DND-41 (cell line): ENCODE measurements at regions not wholly inside any gene's neighbourhood (a gene's known extent, or its start where the extent isn't known, plus 50 kb on each side); places are given as distances from the start of the nearest gene placed in this dataset.

Experiments
- ATAC-seq: fragments of 200-7000 bp; cut with Tn5 transposase; 3 replicates; pipeline ENCODE4 v1.9.1; 2021; ENCODE audit warnings: low read depth; ENCODE audit not compliant: insufficient read depth
- DNase-seq: peaks from one replicate; pipeline ENCODE4 v3.0.0-alpha.2; 2020
- H2AFZ ChIP-seq: 2 replicates; pipeline ENCODE4 v1.6.0; 2012; ENCODE audit warnings: low read depth, low read length
- H3K27ac ChIP-seq: 2 replicates; pipeline ENCODE4 v1.5.1; 2012; ENCODE audit warnings: low read length, inconsistent platforms
- H3K27me3 ChIP-seq: fragments of 200-600 bp; sonication (generic); 2 replicates; pipeline ENCODE4 v1.6.0; 2012; ENCODE audit warnings: low read length, mild to moderate bottlenecking, inconsistent platforms; ENCODE audit not compliant: insufficient read depth, poor library complexity
- H3K36me3 ChIP-seq: 2 replicates; pipeline ENCODE4 v1.5.1; 2012; ENCODE audit warnings: low read length, inconsistent platforms; ENCODE audit not compliant: insufficient read depth
- H3K4me1 ChIP-seq: 2 replicates; pipeline ENCODE4 v1.5.1; 2012; ENCODE audit warnings: mild to moderate bottlenecking, low read length; ENCODE audit not compliant: insufficient read depth
- H3K4me2 ChIP-seq: 2 replicates; pipeline ENCODE4 v1.6.0; 2012; ENCODE audit warnings: mild to moderate bottlenecking, moderate library complexity, low read length, inconsistent platforms; ENCODE audit not compliant: insufficient read depth
- H3K4me3 ChIP-seq, 2 experiments: fragments of 200-600 bp in 1 of 2; shearing (Covaris generic) in 1 of 2; 2 replicates each; pipeline ENCODE4 v1.5.1; 2012 to 2016; ENCODE audit warnings: inconsistent platforms in 2 of 2, low read length in 2 of 2, mild to moderate bottlenecking in 2 of 2, low read depth in 1 of 2, moderate library complexity in 1 of 2
- H3K79me2 ChIP-seq: 2 replicates; pipeline ENCODE4 v1.6.0; 2012; ENCODE audit warnings: low read length, inconsistent platforms; ENCODE audit not compliant: insufficient read depth
- H3K9ac ChIP-seq: 2 replicates; pipeline ENCODE4 v1.6.0; 2012; ENCODE audit warnings: low read depth, mild to moderate bottlenecking, inconsistent platforms, low read length, moderate library complexity
- H3K9me3 ChIP-seq: 2 replicates; pipeline ENCODE4 v1.5.1; 2012; ENCODE audit warnings: low read length, moderate library complexity, mild to moderate bottlenecking, inconsistent platforms; ENCODE audit not compliant: insufficient read depth, severe bottlenecking
- H4K20me1 ChIP-seq: 2 replicates; pipeline ENCODE4 v1.6.0; 2012; ENCODE audit warnings: low read length; ENCODE audit not compliant: insufficient read depth
- EZH2 ChIP-seq: IDR thresholded peaks from 3 replicates; pipeline ENCODE4 v1.6.1; 2012; ENCODE audit warnings: borderline replicate concordance, low read depth, mild to moderate bottlenecking, moderate library complexity, low read length, inconsistent platforms; ENCODE audit not compliant: severe bottlenecking
- TF ChIP-seq, protein P1 (sequence below): IDR thresholded peaks from 2 replicates; pipeline ENCODE4 v1.5.1; 2012; ENCODE audit warnings: borderline replicate concordance, low read length, moderate library complexity, mild to moderate bottlenecking; ENCODE audit not compliant: poor library complexity, severe bottlenecking; ENCODE audit errors: extremely low read depth

GRCh38 chr12:69170293-69170692 lies 69.1 kb upstream of the CPSF6 start:
- Histone ChIP-seq H3K9me3 (no peaks in the 10 kb centered on the region), H3K79me2 (no peaks in the 10 kb centered on the region), H2AFZ (no peak overlapping the region), H3K4me3 (no peak overlapping the region), H3K4me1 (no peaks in the 10 kb centered on the region), H3K9ac (no peak overlapping the region), H3K27me3 (no peaks in the 10 kb centered on the region), H3K27ac (no peak overlapping the region), H3K36me3 (no peaks in the 10 kb centered on the region), H3K4me2 (no peak overlapping the region), H4K20me1 (no peaks in the 10 kb centered on the region)
- TF ChIP-seq EZH2 = no peak
- TF ChIP-seq, protein P1, sequence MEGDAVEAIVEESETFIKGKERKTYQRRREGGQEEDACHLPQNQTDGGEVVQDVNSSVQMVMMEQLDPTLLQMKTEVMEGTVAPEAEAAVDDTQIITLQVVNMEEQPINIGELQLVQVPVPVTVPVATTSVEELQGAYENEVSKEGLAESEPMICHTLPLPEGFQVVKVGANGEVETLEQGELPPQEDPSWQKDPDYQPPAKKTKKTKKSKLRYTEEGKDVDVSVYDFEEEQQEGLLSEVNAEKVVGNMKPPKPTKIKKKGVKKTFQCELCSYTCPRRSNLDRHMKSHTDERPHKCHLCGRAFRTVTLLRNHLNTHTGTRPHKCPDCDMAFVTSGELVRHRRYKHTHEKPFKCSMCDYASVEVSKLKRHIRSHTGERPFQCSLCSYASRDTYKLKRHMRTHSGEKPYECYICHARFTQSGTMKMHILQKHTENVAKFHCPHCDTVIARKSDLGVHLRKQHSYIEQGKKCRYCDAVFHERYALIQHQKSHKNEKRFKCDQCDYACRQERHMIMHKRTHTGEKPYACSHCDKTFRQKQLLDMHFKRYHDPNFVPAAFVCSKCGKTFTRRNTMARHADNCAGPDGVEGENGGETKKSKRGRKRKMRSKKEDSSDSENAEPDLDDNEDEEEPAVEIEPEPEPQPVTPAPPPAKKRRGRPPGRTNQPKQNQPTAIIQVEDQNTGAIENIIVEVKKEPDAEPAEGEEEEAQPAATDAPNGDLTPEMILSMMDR = no peak
- DNase-seq = no peak
- ATAC-seq = no peak

- H3K36me3 ChIP-seq = no peaks in the 10 kb centered on the region
- ATAC-seq (no peak), DNase-seq (no peak)
- H3K27ac ChIP-seq = no peak overlapping the region
- no peak overlapping the region for H2AFZ ChIP-seq
- H3K9me3 ChIP-seq = peaks cover 4% of the 10 kb centered on the region
- no peaks in the 10 kb centered on the region for H3K4me1 ChIP-seq
- H3K9ac ChIP-seq = no peak overlapping the region
- no peaks in the 10 kb centered on the region for H3K79me2 ChIP-seq
- no peak overlapping the region for H3K4me3 ChIP-seq
- TF ChIP-seq, protein P1 = no peak
- no peak for TF ChIP-seq EZH2
- no peak overlapping the region for H3K4me2 ChIP-seq
- no peaks in the 10 kb centered on the region for H3K27me3 ChIP-seq
- H4K20me1 ChIP-seq = no peaks in the 10 kb centered on the region
These were observed 67.5 kb upstream of the CPSF6 start for GRCh38 chr12:69171881-69172280.

DNA sequence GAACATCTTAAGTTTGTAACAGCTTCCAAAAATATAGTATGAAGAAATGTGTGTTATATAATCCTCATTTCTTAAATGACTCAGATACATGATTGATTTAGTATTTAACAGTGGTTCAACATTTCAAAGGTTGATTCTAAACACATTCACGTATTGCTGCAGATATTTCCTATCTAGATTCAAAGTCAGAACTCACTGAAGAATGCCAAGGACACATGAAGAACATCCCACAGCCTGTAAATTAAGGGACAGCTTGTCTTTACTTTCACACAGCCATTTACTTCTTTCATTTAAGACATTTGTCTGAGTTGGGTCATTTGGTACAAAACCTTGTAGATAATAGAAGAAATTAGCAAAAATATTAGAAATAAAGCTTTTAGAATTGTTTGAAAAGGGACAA lies 66.9 kb upstream of the CPSF6 start:
- no peaks in the 10 kb centered on the region for H4K20me1 ChIP-seq
- ATAC-seq = no peak
- no peak overlapping the region for H3K9ac ChIP-seq

More for the DNA sequence above, 66.9 kb upstream of the CPSF6 start:
- H3K9me3 ChIP-seq = peaks cover 4% of the 10 kb centered on the region
- DNase-seq = no peak
- TF ChIP-seq, protein P1 = no peak
- TF ChIP-seq EZH2 = no peak
- no peak overlapping the region for H3K27ac ChIP-seq
- H3K4me3 ChIP-seq = no peak overlapping the region
- H3K4me1 ChIP-seq = no peaks in the 10 kb centered on the region
- no peaks in the 10 kb centered on the region for H3K27me3 ChIP-seq
- no peak overlapping the region for H2AFZ ChIP-seq
- H3K79me2 ChIP-seq = no peaks in the 10 kb centered on the region
- no peak overlapping the region for H3K4me2 ChIP-seq
- H3K36me3 ChIP-seq = no peaks in the 10 kb centered on the region
